ENCODE measurements at regions not wholly inside any gene's neighbourhood (a gene's known extent, or its start where the extent isn't known, plus 50 kb on each side); places are given as distances from the start of the nearest gene placed in this dataset.

DNA sequence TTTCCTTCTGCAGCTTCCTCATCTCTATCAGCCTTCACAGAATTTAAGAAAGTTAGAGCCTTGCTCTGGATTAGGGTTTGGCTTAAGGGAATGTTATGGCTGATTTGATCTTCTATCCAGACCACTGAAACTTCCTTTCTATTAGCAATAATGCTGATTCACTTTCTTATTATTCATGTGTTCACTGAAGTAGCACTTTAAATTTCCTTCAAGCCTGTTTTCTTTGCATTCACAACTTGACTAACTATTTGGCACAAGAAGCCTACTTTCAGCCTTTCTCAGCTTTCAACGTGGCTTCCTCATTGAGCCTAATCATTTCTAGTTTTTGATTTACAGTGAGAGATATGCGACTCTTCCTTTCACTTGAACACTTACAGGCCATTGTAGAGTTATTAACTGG is 528.5 kb downstream of the PLPP3 start:
- in situ Hi-C loops (cut with HindIII; ENCODE audit: extremely low pct_ligation_motif_present, low pct_unique_long_range_greater_than_20kb): no loop called here
- ATAC-seq (no peak), DNase-seq (ENCODE audit: low spot score) (no peak), FAIRE-seq (no peak)
- Histone ChIP-seq H3K27me3 (ENCODE audit: control insufficient read depth in 1 of 2, insufficient read depth in 2 of 2, low read length in 2 of 2) (no peaks in the 10 kb centered on the region), H3K79me2 (ENCODE audit: insufficient read depth, low read length) (no peaks in the 10 kb centered on the region), H3K27ac (ENCODE audit: extremely low read length, insufficient read depth, low read length) (no peak overlapping the region), H2AFZ (ENCODE audit: low read length) (no peak overlapping the region), H3K9me3 (ENCODE audit: low read length) (no peaks in the 10 kb centered on the region), H4K20me1 (ENCODE audit: insufficient read depth, low read length) (no peaks in the 10 kb centered on the region), H3K9ac (ENCODE audit: insufficient read depth, low read depth, low read length) (no peak overlapping the region), H3K36me3 (replicated peaks in 1 of 2; ENCODE audit: control insufficient read depth in 1 of 2, insufficient read depth in 2 of 2, low read length in 2 of 2) (no peaks in the 10 kb centered on the region), H3K4me2 (ENCODE audit: low read depth, low read length) (no peak overlapping the region), H3K4me3 (replicated peaks in 1 of 3; ENCODE audit: insufficient read depth in 1 of 3, low read depth in 2 of 3, low read length in 3 of 3) (no peak overlapping the region), H3K4me1 (ENCODE audit: insufficient read depth, low read length) (no peaks in the 10 kb centered on the region)
- POLR2A ChIA-PET: no interaction called here
- no TSS peak for BruUV-seq (replicated peaks)
- TF ChIP-seq SAFB2 (CRISPR knock-in tag; IDR thresholded peaks at IDR 0.05; ENCODE audit: borderline replicate concordance, low read depth): no peak
- TF ChIP-seq ZNF224 (CRISPR knock-in tag; IDR thresholded peaks at IDR 0.05): no peak
- TF ChIP-seq KLF9 (CRISPR knock-in tag; IDR thresholded peaks at IDR 0.05; ENCODE audit: low read depth): no peak
- TF ChIP-seq KAT7 (CRISPR knock-in tag; IDR thresholded peaks at IDR 0.05; ENCODE audit: borderline replicate concordance): no peak
- TF ChIP-seq, protein P1, sequence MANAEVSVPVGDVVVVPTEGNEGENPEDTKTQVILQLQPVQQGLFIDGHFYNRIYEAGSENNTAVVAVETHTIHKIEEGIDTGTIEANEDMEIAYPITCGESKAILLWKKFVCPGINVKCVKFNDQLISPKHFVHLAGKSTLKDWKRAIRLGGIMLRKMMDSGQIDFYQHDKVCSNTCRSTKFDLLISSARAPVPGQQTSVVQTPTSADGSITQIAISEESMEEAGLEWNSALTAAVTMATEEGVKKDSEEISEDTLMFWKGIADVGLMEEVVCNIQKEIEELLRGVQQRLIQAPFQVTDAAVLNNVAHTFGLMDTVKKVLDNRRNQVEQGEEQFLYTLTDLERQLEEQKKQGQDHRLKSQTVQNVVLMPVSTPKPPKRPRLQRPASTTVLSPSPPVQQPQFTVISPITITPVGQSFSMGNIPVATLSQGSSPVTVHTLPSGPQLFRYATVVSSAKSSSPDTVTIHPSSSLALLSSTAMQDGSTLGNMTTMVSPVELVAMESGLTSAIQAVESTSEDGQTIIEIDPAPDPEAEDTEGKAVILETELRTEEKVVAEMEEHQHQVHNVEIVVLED (CRISPR knock-in tag; IDR thresholded peaks at IDR 0.05; ENCODE audit: borderline replicate concordance): no peak
- no peak for TF ChIP-seq GATAD2A (CRISPR knock-in tag; IDR thresholded peaks at IDR 0.05)
- TF ChIP-seq, protein P2, sequence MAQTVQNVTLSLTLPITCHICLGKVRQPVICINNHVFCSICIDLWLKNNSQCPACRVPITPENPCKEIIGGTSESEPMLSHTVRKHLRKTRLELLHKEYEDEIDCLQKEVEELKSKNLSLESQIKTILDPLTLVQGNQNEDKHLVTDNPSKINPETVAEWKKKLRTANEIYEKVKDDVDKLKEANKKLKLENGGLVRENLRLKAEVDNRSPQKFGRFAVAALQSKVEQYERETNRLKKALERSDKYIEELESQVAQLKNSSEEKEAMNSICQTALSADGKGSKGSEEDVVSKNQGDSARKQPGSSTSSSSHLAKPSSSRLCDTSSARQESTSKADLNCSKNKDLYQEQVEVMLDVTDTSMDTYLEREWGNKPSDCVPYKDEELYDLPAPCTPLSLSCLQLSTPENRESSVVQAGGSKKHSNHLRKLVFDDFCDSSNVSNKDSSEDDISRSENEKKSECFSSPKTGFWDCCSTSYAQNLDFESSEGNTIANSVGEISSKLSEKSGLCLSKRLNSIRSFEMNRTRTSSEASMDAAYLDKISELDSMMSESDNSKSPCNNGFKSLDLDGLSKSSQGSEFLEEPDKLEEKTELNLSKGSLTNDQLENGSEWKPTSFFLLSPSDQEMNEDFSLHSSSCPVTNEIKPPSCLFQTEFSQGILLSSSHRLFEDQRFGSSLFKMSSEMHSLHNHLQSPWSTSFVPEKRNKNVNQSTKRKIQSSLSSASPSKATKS (CRISPR knock-in tag; IDR thresholded peaks at IDR 0.05): no peak
- CTCF ChIA-PET (ENCODE audit: low intra/inter-chr PET ratio, low total read pairs): no interaction called here
- 0% methylated on average over 2 of the region's 2 CpGs for WGBS (ENCODE audit: low lambda C conversion rate)
- intact Hi-C loops (cut with micrococcal nuclease; ENCODE audit: unreplicated experiment): no loop called here
